HUDEP-2 (cell line): ENCODE measurements at regions not wholly inside any gene's neighbourhood (a gene's known extent, or its start where the extent isn't known, plus 50 kb on each side); places are given as distances from the start of the nearest gene placed in this dataset.
"Not testable (repeated sequence)": the region's sequence is repeated elsewhere in the genome, so short reads cannot be mapped to it uniquely, and the experiment has no call there.

Source experiments
- DNase-seq, 76 experiments: peaks; one replicate each; lab custom pipeline; 2025; ENCODE audit not compliant: unreplicated experiment in 76 of 76; lab: John Stamatoyannopoulos, UW

DNA sequence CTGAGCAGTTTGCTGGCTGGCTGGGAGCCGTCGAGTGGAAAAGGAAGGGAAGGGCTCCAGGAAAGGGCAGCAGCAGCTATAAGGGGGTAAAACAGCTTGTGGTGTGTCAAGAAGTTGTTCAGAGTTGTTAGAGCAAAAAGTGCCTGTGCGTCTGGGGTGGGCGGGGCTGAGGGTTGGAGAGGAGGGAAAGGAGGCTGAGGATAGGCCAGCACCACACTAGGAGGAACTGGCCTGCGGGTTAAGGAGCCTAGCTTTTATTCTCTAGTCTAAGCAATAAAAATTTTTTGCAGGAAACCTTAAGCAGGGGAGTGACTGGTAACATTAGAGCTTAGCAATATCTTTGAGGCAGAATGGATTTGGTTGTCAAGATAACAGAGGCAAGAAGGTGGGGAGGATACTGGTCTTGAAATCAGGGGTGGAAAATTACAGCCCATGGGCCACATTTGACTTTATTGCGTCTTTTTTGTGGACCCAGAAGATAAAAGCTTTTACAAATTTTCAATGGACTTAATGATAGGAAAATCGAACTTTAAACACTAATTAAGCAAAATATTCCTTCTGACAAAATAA lies 134.5 kb upstream of the AADACL2 start:
- peak in 2 of 76 experiments; percentile 0 to 12 for DNase-seq

DNA sequence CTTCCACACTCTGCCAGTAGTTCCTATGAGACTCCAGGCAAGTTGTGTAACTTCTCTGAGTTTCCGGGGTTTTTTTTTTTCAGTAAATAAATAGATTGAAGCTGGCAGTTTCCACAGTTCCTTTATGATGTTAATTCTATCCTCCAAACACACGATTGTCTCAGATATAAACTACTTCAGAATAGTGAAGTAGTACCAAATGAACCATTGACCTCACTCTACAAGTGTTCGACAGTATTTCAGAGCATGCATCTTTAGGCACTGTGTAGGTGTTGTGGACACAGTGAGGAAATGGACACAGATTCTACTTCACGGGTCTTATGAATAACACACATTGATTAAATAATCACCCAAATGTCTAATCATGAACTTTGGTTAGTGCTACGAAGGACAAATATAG lies 136.1 kb upstream of the IGSF10 start:
- DNase-seq: no peak

DNA sequence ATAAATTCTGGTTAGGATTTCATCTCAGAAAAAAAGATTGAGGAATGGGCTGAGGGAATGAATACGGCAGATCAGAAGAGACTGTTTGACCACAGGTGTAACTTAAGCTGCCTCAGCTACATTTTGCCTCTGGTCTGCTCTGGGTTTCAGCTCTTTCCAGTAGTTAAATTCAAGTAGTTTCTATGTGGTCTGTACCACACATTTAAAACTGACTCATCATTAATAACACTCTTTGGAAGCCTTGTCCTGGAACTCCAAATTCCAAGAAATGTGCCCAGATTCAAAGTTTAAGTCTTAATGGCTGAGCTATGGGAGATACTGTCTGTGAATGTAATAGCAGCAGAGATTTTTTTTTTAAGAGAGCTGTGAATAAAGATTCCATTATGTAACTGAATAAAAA lies 133.1 kb upstream of the IGSF10 start:
- no peak for DNase-seq

DNA sequence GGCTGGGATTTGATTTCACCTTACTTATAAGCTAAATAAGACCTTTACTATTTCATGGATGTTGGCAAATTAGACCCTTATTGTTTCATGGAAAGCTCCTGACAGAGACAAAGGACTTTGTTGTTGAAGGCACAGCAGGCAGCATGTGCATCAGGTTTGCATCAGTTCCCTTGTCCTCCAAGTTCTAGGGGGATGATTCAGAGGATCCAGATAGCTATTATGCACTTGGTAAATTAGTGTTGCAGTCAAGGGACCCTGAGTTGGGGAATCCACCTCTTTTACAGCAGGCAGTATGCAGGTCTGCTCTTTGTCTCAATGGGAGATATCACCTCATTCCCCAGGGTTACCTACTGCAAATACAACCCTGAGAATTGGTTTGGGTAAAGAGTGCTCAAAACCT lies 131.4 kb upstream of the IGSF10 start:
- DNase-seq: no peak

DNA sequence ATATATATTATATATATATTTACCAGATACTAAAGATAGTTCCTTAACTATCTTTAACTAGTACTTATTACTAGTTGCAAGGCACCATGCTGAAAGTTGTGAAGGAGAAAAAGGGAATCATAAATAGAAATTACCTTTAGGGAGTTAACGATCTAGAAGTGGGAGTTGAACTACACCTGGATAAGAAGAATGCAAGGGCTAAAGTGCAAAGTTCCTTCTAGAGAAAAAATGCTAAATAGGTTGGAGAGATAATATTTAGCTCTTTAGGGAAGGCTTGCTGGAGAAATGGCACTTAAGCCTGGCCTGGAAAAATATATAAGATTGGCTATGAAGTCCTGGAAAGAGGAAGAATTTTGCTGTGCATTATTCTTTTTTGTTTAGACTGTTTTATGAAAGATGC lies 130.6 kb upstream of the IGSF10 start:
- DNase-seq: no peak

DNA sequence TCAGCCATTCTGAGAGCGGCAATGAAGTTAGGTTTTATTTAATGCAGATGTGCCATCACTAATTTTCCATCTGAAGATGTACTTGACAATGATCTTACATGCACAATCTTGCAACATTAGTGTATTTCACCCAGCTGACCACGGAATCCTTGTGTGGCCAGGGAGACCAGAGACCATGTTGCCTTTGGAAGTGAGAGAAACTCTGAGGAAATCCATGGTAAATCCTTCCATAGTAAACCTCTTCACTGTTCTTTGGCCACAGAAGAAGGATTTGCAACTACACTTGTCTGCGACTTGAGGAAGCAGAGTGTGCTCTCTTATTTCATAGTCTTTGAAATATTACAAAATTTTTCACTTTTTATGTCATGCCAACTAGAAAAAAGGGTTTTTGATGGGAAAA lies 128.4 kb upstream of the IGSF10 start:
- DNase-seq: no peak

DNA sequence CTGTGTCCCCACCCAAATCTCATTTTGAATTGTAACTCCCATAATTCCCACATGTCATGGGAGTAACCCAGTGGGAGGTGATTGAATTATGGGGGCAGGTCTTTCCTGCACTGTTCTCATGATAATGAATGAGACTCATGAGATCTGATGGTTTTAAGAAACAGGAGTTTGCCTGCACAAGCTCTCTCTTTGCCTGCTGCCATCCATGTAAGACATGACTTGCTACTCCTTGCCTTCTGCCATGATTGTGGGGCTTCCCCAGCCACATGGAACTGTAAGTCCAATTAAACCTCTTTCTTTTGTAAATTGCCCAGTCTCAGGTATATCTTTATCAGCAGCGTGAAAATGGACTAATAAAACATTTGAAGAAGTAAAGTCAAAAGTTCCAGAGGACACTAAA lies 126.8 kb upstream of the IGSF10 start:
- DNase-seq: not testable (repeated sequence)

DNA sequence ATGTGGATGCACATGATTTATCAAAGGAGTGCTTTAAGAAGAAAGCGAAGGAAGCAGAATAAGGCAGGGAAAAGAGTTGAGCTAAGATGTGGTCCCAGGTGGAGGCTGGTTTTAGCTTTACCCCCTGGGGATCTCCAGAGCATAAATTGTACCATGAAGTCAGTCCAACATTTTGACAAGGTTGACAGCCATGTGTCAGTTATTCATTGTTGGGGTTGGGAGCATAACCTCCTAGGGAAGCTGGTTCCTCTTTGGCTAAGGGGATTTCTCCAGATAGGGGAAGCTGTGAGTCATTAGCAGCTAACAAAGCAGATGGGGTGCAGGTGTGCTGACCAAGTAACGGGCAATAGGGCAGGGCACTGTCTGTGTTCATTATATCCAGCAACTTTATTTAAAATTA lies 123.7 kb upstream of the IGSF10 start:
- DNase-seq: no peak

DNA sequence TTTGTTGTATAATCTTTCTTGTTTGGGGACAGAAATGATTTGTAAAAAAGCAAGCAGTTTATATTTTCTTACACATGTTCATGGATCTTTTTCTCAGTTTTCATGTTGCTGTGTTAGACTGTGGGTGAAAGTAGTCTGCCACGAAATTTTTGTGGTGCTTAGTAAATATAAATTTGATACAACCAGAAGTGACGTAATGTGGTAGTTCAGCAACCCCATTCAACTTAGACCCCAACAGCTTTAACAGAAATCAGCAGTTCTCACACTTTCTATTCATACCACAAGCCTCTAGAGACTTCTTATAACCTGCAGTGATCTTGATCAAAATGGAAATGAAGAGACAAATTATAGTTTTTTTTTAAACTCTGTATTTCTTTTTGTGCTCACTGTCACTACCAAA lies 120.2 kb upstream of the IGSF10 start:
- no peak for DNase-seq

DNA sequence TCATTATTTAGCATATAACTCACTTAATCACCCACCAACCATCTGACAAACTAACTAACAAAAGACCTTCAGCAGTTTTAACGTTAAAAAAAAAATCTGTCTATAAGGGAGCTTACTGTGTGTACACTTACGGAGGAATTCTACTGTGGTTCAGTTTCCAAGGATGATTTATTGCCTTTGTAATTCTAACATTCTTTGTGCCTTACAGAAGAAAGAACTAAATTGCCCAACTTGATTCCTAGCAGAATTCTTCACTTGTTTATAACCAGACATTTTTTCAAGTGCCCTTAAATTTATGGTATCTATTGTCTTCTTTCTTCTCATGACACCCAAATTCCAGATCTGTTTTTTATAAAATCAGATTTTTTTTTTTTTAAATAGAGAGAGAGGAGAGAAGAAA lies 119.7 kb upstream of the IGSF10 start:
- no peak for DNase-seq

DNA sequence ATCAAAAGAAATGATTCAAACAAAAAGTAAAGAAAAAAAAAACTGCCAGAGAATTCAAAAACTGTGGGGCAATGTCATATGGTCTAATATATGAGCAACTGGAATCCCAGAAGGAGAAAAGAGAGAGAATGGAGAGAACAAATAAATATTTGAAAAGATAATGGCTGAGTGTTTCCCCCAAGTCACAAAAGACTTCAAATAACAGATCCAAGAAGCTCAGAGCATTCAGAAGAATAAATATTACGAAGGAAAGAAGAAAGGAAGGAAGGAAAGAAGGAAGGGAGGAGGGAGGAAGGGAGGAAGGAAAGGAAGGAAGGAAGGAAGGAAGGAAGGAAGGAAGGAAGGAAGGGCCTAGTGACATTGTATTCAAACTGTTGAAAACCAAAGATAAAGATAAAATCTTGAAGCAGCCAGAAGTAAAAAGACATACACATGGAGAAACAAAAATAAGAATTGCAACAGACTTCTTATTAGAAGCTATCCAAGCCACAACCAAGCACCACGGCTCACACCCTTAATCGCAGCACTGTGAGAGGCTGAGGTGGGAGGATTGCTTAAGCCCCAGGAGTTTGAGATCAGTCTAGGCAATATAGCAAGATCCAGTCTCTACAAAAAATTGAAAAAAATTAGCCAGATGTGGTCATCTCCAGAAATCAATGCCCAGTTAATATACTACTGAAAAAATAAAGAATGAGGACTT lies 118.9 kb upstream of the IGSF10 start:
- no peak for DNase-seq

DNA sequence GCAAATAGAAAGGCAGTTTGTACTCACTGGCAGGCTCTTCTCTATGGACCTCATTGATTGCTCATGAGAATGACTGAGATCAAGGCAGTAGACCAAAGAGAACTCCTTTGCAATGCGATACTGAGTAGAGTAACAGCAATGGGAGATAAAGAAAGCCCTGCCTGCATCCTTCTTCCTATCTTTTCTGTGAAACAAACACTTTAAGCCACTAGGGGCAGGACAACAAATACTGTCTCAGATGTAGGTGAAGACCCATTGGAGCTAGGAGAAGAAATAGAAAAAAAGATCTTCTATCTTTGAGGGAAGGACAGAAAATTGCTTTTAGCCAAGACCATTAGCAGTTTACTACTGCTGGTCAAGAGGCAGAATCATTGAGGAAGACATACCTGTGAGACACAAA lies 117.6 kb upstream of the IGSF10 start:
- DNase-seq: peak in 1 of 76 experiments; percentile 2

DNA sequence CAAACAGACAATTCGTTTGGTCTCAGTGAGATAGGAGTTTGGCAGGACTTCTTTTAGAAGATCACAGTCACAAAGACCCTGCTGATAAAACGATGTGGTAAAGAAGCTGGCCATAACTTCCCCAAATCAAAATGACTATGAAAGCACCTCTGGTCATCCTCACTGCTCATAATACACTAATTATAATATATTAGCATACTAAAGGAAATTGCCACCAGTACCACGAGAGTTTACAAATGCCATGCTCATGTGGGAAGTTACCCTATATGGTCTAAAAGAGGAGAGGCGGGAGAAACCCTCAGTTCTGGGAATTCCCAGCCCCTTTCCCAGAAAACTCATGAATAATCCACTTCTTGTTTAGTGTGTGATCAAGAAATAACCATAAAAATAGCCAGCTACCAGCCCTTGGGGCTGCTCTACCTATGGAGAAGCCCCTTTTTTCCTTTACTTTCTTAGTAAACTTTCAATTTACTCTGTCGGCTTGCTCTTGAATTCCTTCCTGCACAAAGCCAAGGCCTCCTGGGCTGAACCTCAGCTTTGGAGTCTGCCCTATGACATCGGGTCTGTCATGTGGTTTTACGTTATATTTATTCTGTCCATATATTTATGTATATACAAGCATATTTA lies 115.8 kb upstream of the IGSF10 start:
- no peak for DNase-seq

DNA sequence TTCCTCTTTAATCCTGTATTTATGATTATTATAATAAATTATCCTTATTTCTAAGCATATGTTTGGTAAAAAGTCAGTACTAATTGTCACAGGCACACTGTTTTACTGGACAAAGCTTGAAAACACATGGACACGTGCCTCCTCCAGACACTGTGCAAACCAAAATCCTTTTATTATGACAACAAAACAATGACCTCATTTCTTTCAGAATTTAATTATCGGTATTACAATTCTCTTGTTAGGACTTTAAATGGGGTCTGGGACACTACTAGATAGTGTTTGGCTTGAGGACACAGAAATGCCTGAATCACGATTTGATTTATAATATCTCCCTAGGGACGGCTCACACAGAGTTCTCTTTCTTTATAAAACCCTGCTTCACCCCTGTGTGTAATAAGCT lies 107.3 kb upstream of the IGSF10 start:
- no peak for DNase-seq

DNA sequence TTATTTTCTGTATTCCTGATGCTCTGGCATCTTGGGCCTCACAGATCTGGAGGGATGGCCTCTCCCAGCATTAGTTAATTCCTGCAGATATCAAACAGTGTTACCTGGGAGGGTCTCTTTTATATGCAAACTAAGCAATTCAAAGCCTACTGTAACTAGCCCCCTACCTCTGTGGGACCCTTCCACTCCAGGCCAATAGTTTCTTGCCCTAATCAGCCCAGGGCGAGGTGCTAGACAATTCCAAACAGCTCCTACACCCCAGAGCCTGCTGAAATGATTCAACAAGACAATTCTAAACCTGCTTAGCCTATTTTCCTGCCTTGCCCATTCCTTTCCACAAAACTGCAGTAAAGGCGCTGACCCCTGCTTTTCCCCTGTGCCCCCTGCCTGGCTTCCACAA lies 106.6 kb upstream of the IGSF10 start:
- DNase-seq: no peak

DNA sequence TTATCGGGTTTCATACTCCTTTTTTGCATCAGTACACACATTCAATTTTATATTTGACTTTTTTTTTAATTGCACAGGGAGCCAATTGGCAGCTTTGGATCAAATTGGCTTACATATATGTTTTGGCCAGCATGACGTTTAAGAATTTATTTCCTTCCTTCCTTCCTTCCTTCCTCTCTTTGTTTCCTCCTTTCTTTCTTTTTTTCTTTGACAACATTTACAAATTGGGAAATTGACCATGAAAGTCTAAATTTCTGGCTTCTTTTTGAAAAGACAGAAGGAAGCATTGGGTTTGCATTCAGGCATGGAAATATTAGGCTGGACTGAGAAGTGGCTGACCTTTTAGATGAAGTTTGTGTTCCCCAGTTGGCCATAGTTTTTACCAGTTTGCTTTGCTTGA lies 103.4 kb upstream of the IGSF10 start:
- DNase-seq: no peak

DNA sequence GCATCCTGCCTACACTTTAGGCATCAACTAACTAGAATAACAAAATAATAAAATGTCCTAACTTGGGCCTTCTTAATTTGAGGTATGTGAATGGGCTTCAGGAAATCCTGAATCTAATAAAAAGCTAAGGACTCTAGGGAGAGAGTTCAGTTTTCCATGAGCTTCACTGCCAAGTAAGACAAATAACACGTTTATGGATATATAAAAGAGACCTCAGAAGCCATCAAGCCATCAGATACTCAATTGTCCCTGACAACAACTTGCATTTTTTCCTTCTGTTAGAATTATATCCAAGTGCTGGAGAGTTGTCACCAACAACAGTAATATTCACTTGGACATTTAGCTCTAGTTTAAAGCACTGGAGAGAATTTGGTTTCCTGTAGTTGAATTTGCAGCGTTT lies 102.4 kb upstream of the IGSF10 start:
- DNase-seq: no peak

DNA sequence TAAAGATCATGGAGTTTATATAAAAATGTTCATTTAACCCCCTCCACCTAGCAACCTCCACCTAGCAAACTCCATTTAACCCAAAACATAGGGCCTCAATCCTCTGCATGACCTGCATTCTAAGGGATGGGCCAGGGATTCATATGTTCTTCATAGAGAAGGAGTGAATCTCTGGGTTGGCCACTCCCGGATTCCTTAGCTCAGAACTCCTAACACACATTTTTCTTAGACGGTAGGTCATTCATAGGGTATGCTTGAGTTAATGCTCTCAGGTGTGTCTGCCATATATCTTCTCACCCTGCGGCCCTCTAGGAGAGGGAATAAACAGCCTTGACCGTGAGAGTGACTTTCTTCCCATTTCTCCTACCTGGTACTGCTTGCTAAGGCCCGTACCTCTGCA lies 102.0 kb upstream of the IGSF10 start:
- DNase-seq: no peak

DNA sequence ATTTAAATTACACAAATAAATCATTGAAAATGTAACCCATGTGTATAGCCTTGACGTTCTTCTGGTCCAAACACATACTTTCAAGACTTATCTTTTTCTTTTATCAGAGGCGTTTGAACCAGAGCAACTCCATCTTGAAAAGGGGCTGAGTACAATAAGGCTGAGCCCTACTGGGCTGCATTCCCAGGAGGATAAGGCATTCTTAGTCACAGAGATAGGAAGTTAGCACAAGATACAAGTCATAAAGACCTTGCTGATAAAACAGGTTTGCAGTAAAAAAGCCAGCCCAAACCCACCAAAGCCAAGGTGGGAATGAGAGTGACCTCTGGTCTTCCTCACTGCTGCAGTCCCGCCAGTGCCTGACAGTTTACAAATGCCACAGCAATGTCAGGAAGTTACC lies 101.0 kb upstream of the IGSF10 start:
- no peak for DNase-seq

DNA sequence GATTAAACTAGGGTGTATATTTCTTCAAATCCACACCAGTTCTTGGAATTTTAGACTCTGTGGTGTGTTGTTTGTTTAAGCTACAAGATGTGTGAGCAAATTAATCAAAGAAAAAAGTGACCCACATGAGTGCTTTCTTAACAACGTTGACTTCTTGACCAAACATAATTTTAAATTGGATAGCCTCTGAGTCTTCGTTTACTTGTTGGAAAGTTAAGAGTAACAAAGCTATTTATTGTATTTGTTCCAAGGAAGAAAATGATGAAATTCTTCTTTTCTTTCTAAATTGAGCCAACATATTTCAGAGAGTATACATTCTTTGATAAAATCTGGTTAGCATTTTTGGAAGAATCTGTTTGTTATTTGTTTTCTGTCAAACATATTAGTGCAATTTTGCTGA lies 99.9 kb upstream of the IGSF10 start:
- DNase-seq: no peak

DNA sequence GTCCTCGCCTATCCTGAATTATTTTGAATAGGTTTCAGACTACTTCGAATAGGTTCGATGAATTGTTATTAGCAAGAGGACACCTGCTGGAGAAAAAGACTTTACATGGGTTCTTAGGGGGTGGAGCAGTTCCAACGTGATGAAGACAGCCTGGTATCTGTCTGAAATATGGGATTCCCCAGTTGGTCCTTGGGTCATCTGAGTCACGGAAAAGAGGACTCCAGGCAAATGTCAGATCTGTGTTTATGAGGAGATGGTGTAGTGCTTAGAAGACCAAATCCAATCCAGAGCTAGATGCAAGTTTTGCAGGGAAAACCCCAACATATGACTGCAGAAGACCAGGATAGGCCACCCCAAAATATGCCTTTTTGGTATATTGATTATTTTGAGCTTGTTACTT lies 98.9 kb upstream of the IGSF10 start:
- no peak for DNase-seq

DNA sequence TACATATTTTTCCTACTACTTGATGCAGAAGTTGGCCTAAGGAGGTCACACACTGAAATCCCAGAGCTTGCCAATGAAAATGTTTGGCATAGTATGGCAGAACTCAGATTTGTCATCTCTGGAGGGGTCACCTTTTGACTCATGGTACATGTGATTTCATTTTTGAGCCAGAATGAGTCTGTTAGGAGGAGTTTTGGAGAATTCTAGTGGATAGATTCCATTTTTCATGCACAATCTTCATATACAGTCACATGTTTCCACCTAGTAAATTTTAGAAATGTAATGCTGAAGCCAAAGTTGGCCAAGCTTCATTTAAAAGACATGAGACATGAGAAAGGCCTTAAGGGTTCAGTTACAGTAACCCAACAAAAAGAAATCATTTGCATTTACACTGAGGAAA lies 97.8 kb upstream of the IGSF10 start:
- no peak for DNase-seq
